GM19463 (cell line): ENCODE measurements at regions not wholly inside any gene's neighbourhood (a gene's known extent, or its start where the extent isn't known, plus 50 kb on each side); places are given as distances from the start of the nearest gene placed in this dataset.
"Not testable (repeated sequence)": the region's sequence is repeated elsewhere in the genome, so short reads cannot be mapped to it uniquely, and the experiment has no call there.

ENCODE experiments used
- ATAC-seq: cut with Tn5 transposase; IDR thresholded peaks from one replicate; pipeline ENCODE4 v1.9.1; 2021; ENCODE audit warnings: mild to moderate bottlenecking, moderate library complexity; ENCODE audit not compliant: unreplicated experiment

DNA sequence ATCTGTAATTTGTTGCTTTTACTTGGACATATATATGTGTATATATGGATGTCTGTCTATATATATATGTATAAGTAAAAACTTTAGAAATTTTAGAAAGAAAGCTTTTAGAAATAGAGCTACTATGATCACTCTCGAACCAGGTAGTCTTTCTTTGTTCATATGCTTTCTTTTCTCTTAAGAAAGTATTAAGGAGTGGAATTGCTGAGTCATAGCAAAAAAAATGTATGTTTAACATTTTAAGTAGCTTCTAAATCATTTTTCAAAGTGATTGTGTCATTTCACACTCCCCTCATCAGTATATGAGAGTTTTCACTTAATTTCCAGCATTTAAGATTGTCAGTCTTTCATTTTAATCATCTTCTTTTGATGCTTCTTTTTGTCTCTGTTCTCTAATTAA is 447.9 kb upstream of the TECRL start:
- no peak for ATAC-seq

DNA sequence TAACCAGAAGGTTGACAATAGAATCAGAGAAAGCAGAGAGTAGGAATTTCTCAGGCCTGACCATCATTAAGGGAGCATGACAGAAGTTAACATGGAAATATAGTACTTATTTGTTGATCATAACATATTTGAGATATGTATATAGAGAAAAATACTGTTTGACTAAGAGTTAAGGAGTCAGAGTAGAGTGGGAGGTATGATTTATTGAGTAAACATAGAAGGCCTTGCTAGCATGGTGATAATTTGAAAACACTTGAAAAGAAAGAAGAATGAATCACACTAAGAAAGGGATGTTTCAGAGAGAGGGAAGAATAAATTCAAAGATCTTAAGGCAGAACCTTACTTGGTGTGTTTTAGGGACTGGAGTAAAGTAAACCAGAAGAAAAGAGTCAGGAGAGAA is 437.2 kb upstream of the TECRL start:
- no peak for ATAC-seq

DNA sequence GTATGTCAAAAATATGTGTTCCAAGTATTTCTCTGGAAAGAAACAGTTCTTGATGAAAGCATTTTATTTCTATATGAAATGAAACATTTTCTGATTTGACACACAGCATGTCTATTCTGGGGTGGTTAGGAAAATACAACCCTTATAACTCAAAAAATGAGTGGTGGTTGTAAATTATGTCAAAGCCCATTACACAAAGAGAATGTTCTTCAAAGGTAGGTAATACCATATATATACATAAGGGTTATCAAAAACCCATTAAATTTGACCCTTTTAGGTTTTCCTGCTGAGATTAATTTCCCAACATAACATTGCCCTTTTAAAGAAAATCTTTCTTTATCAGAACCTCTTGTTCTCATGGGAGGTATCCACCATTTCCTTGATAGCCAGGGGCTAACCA is 420.5 kb upstream of the TECRL start:
- no peak for ATAC-seq

DNA sequence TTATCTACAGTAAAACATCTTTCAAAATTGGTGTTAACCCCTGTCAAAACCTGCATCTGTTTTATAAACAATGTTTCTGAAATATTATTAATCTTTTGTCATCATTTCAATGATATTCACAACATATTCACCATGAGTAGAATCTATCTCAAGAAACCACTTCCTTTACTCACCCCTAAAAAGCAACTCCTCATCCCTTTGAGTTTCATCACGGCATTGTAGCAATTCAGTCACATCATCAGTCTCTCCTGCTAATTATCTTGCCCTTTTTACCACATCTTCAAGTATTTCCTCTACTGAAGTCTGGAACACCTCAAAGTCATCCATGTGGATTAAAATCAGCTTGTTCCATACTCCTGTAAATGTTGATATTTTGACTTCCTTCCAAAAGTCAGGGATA is 415.3 kb upstream of the TECRL start:
- no peak for ATAC-seq

DNA sequence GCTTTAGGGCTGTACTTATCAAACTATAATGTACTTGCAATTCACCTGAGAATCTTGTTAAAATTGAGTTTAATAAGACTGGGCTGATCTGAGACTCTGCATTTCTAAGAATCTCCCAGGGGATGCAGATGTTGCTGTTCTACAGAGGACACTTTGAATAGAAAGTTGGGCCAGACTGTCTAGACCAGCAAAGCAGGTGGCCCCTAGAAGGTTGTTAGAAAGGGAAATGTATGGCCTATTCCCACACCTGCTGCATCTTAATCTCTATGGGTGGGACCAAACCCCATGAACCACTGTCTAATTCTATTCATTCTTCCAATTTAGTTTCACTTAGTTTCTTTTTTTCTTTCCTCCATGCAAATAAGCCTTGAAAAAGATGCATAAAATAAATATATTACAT is 413.2 kb upstream of the TECRL start:
- no peak for ATAC-seq

DNA sequence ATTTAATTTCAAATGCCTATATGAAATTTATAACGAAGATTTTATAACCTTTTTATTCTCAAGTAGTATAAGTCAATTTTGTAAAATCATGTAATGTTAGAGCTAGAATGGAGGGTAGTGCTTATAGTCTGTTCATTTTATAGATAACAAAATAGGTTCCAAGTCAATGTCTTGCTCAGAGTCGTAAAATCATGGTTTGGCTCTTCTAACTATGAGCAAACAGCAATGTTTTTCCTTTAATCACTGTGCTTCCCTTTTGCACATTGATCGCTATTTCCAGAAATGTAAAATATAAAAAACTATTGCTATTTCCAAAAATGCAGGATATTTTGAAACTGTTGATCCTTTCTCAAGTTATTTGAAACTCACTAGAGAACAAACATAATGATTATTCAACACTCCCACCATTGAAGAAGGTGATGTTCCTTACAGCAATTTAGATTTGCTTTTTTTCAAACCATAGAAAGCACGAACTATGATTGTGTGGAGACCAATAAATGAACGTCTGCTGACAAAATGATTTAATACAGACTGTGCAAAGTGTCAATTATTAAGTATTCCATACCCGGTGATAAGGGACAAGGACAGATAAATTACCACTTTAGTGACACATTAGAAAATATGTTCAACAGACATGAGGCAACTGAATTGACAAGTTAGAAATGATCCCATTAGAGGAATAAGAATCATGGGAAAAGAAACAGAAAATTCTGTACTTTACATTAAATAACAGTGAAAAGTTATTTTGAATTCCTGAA is 412.1 kb upstream of the TECRL start:
- no peak for ATAC-seq

DNA sequence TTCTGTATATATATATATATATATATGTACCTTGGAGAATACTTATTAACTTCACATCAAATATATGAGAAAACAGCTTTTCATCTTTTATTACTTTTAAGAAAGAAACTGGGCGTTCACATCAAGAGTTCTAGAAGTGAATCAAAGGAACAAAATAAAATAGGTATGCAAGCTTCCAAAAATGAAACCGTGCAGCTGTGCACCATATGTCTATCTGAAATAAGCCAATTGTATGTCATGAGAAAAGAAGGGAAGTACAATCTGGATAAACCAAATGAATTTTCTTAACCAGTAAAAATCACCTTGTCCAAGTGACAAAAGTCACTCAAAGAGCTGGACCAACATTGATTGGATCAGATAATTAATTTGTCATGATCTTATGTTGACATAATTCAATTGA is 405.4 kb upstream of the TECRL start:
- no peak for ATAC-seq

DNA sequence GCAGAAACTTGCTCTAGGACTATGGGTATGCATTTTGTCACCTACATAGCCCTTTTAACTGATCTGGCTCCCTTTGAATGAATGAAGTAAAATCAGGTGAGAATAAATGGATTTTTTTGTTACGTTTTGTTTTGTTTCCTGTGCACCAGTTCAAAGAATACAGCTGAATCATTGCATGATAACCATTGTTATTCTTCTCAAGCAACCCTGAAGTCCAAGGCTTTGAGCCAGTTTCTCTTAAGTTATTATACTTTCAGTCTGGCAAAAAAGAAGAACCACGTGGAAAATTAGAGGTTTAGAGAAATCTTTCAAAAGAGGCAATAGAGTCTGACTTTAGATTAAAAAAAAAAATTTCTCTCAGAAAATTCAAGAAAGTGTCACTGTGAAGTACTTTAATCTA is 398.6 kb upstream of the TECRL start:
- ATAC-seq, result no peak

DNA sequence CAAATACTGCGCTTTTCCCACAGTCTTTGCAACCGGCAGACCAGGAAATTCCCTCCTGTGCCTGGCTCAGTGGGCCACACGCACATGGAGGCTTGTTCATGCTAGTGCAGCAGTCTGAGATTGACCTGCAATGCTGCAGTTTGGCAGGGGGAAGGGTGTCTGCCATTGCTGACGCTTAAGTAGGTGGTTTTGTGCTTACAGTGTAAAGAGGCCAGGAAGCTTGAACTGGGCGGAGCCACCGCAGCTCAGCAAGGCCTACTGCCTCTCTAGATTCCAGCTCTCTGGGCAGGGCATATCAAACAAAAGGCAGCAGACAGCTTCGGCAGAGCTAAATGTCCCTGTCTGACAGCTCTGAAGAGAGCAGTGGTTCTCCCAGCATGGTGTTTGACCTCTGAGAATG is 390.5 kb upstream of the TECRL start:
- no peak for ATAC-seq

DNA sequence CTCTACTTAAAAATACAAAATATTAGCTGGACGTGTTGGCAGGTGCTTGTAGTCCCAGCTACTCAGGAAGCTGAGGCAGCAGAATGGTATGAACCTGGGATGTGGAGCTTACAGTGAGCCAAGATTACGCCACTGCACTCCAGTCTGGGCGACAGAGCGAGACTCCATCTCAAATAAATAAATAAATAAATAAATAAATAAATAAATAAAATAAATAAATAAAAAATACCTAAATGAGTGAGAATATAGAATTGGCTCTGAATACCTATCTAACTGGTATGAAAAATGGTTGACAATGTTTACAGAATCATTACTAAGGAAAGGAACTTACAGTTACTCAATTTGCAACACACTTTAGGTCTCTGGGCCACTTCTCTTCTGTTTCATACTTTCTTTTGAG is 389.6 kb upstream of the TECRL start:
- ATAC-seq, result not testable (repeated sequence)

DNA sequence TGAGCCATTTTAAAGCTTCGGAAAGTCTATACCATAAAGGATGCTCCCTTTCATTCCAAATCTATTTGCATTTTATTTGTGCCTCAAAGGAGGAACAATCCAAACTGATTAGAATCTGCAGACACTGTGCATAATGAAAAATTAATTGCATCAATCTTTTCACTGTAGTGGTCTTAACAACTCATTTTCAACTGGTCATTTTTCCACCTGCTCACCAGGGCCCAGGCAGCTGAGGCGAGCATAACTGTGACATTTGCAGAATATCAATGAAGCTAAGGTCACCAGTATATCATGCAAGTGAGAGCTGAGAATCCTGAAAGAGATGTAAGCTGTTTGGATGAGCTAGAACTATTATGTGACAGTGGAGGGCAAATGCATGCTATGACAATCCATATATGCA is 387.3 kb upstream of the TECRL start:
- ATAC-seq, result no peak

DNA sequence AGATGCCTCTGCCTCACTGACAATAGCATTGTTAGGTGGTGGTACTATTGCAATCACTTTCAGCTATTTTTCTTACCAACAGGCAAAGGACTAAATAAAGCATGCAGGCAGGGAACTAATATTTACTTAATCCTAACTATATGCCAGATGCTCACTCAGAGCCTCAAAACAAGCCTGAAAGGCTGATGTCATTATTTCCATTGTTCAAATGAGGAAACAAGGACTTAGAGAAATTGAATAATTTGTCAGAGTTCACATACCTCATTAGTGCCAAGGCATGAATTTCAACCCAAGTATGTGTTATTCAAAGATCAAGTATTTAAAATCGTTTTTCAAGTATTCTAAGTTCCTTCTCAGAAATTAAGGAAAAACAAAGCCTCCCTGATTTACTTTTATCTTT is 374.9 kb upstream of the TECRL start:
- ATAC-seq, result no peak

DNA sequence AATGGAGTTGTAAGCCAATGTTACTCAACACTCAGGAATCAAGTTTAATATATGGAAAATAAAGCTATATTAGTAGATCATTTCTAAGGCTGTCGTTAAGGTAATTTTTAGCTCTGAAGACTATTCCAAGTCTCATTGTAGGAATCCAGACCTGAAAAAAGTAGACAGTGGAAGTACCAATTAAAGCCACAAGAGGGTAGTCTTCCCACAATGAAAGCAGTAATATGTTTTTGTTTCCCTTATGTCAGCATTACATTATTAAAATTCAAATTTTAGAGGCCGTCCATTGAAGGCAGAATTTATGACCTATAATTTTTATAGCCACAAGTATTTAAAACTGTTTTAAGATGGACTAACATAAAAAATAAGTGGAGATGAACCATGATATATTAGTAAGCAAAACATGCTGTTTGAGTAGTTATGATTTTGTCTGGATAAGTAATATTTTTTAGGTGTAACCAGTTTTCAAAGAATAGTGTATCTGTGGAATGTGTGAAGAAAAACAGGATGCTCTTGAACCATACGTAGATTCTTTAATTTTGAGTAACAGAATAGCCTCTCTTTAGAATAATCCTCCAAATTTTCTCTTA is 372.6 kb upstream of the TECRL start:
- peak; percentile 64 for ATAC-seq

DNA sequence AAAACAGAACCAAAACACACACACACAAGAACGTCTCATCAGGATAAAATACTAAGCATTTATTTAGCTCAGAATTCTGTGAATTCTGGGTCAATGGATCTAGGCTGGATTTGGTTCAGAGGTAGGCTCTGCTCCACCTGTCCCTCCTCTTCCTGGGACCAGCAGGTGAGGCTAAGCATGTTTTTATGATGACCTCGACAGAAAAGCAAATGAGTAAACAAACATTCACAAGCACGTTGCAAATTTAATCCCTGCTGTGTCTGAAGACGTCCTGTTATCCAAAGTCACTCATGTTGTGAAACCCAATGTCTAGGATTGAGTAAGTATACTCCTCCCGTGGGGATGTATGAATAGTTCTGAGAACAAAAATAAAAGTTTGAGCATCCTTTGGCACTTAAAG is 371.4 kb upstream of the TECRL start:
- ATAC-seq, result no peak

DNA sequence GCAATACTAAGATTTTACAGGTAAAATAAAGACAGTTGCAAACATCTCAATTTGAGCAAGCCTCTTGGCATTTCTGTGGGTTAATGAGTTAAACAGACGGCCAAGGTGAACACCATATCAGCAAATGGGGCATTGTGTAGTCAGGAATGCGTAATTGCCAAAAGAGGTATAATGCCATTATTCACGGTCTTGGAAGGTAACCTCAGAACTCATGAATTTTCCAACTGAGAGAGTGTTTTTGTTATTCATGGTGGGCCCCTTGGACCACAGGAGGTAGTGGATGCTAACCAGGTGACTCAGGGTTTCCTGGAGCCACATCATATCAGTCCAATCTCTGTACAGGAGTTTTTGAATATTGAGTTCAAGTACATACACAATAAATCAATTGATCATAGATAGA is 368.0 kb upstream of the TECRL start:
- ATAC-seq, result no peak

DNA sequence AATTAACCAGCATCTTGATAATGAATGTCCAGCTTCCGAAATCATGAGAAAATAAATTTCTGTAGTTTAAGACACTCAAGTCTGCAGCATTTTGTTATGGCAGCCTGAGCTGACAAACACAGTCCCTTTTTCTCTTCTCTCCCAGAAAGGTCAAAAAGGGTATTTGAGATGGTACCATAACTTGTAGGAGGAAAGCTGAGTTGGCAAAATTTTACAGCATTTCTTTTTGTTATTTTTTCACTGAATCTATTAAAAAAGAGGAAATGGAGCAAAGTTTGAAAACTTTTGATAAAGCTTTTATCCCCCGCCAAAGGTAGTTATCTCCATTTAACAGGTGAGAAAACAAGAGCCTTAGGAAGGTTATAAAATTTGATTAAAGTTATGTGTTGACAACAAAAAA is 367.6 kb upstream of the TECRL start:
- ATAC-seq, result no peak

DNA sequence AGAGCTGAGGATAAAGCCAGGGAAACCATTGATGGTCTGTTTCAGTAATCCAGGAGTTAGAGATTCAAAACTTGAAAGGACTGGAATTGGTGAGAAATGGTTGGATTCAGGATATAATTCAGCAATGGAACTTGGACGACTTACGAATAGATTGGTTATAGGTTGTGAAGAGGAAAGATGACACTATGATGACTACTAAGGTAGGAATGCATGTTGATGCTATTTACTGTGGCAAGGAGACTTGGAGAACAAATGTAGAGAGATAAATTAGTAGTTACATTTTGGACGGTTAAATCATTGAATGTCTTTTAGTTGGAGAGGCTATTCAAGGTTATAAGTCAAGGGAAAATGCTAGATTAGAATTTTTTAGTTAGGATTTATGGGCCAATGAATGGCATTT is 365.4 kb upstream of the TECRL start:
- no peak for ATAC-seq

DNA sequence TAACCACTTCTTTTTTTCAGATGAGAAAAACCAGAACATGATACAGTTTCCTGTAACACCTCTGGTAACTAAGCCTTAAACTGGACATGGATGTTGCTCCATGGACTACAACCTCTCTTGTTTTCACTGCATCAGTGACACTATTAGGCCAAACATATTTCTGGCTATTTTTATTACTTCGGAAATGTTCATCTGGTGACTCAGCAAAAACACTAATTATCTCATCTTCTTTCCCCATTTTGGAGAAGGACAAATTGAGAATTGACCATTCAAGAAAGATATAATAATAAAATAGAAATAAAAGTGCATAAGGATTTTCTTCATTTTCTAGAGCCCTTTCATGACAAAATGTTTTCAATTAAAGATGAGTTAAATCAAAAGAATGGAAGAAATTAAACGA is 361.9 kb upstream of the TECRL start:
- no peak for ATAC-seq

DNA sequence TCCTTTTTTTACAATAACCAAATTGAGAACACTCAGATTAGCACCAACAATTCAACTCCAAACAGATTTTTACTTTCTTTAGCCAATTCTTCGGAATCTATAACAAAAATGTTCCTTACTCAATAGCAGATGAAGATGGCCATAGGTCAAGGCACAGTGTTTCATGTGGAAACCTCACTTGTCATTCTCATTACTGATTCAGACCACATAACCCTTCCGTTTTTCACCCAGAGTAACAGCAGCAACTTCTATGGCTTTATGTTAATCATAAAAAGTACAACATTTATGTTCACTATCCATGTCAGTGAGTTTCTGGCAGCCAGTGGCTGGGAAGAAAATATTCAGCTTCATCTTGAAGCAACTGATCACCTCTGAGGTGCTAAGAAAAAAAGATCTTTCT is 358.3 kb upstream of the TECRL start:
- no peak for ATAC-seq

DNA sequence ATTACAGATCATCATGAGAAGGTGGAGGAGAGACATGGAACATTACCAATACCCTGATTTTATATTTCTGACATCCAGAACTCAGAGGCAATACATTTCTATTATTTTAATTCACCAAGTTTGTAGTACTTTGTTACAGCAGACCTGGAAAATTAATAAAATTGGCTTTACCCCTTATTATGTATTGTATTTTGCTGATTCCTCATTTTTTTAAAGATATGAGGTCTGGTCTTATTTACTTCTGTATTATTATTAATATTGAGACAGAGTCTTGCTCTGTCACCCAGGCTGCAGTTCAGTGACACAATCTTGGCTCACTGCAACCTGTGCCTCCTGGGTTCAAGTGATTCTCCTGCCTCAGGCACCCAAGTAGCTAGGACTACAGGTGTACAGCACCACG is 357.3 kb upstream of the TECRL start:
- ATAC-seq, result no peak

DNA sequence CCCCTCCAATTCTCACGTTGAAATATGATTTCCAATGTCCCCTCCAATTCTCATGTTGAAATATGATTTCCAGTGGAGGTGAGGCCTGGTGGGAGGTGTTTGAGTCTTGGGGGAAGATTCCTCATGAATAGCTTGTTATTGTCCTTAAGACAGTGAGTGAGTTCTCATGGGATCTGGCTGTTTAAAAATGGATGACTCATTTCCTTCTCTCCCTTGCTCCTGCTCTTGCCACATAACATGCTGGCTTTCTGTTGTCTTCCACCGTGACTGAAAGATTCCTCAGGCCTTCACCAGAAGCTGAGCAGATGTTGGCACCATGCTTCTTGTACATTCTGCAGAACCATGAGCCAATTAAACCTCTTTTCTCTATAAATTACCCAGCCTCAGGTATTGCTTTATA is 346.8 kb upstream of the TECRL start:
- no peak for ATAC-seq

DNA sequence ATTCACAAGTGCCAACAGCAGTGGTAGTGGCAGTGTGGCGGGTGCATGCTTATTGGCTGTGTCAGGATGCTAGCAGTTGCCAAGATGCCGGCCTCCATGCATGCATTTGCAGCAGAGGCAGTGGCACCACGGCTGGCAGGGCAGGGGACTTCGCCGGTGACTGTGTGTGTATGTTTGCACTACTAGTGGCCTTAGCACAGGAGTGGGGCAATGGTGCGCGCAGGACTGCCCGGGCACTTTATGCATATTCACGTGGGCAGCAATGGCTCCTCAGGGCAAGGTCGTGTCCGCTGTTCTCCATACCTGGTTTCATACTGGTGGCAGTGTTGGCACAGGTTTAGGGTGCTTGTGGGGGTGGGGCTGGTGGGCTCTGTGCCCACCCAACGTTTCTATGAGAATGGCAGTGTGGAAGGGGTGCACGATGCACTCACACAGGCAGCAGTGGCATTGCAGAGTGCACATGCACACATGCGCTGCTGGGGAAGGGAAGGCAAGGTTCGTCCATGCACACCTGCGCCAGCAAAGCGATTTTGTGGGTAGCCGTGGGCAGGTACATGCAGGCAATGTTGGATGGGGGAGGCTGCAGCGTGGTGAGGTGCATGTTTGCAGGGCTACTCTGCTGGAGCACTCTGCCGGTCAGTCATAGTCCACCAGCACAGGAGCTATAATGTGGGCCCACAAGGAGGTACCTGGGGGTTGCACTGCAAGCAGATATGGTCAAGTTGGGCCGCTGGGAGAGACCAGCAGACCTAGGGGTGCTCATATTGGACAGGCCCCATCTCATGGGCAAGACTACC is 338.9 kb upstream of the TECRL start:
- ATAC-seq, result no peak
